GM19452 (cell line): ENCODE measurements at regions not wholly inside any gene's neighbourhood (a gene's known extent, or its start where the extent isn't known, plus 50 kb on each side); places are given as distances from the start of the nearest gene placed in this dataset.

Experiments used
- ATAC-seq: cut with Tn5 transposase; IDR thresholded peaks from one replicate; pipeline ENCODE4 v1.9.1; 2021; ENCODE audit not compliant: unreplicated experiment

GRCh38 chr10:8588135-8588534 lies 533.6 kb downstream of the GATA3 start:
- ATAC-seq: no peak

DNA sequence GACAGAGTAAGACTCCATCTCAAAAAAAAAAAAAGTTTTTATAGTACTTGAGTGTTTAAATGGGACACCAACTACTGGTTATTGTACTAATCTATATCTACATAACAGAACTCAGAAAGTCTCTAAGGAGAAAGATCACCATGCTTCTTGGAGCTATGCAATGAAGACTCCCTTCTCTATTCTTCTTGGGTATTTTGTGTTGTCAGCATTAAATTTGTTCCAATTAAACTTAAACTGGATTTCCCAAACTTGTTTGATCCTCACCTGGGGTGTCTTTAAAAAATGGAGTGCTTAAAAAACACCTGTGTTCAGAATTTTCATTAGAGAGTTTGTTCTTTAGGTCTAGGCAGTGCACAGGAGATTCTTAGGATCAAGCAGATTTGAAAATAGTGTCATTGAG lies 536.0 kb downstream of the GATA3 start:
- ATAC-seq: no peak

DNA sequence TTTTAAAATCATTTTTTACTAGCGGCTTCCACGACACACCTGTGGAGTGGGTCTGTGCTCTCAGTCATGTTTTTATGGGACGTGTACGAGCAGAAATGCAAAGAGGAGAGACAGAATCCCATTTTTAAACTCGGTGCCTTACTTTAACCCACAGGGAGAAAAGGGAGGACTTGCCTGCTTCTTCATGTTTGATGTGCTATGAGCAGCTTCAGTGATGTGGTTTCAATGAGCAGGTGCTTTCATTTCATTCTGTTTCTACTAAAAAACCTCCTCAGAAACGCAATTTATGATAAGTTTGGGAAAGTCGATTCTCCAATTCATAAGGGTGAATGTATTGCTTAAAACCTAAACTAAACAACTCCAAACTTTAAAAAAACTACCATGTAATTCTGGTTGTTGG lies 537.2 kb downstream of the GATA3 start:
- ATAC-seq: no peak

DNA sequence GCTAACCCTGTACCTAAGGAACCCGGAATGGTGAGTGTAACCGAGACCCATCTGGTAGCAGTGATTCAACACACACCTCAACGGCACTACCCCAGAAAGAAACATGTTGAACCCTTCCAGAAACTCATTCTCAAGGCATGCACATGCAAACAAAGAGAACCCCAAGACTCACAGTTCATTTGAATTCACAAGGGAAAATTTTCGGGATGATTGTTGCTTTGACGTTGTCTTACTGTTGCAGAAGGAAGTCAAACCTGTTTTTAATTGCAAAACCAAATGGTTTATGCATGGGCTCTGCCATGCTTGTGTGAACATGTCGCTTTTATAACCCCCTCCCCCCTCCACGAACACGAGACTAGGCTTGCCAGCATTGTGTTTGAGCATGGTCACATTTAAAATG lies 539.7 kb downstream of the GATA3 start:
- ATAC-seq: no peak

GRCh38 chr10:8594711-8595110 lies 540.2 kb downstream of the GATA3 start:
- no peak for ATAC-seq

- no peak for ATAC-seq
Observed at GRCh38 chr10:8595140-8595539, 540.7 kb downstream of the GATA3 start.

- ATAC-seq: no peak
Observed at GRCh38 chr10:8596929-8597472, 542.5 kb downstream of the GATA3 start.

GRCh38 chr10:8600192-8600591 lies 545.7 kb downstream of the GATA3 start:
- ATAC-seq: no peak

- ATAC-seq: no peak
Observed at GRCh38 chr10:8602821-8603220, 548.3 kb downstream of the GATA3 start.

DNA sequence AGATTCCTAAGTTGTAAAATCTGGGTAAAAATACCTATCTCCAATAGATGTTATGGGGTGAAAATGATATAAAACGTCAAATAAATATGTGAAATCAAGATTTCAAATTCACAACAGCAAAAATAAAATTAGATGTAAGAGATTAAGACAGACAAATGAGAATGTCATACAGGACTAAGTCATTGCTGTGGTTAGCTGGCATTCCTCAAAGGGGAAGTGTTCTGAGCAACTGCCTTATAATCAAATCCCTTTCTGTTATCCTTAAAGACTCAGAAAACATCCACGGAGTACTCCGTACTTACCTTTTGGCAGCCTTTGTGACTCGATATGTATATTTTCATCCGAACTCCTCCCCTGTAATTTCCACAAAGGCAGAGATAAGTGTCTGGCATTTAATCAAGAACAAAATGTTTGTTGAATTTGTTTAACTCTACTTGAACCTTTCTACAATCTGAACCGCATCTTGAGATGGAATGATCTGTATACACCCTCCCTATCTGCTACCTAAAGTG lies 559.6 kb downstream of the GATA3 start:
- no peak for ATAC-seq

GRCh38 chr10:8615118-8615517 lies 560.6 kb downstream of the GATA3 start:
- ATAC-seq: no peak

DNA sequence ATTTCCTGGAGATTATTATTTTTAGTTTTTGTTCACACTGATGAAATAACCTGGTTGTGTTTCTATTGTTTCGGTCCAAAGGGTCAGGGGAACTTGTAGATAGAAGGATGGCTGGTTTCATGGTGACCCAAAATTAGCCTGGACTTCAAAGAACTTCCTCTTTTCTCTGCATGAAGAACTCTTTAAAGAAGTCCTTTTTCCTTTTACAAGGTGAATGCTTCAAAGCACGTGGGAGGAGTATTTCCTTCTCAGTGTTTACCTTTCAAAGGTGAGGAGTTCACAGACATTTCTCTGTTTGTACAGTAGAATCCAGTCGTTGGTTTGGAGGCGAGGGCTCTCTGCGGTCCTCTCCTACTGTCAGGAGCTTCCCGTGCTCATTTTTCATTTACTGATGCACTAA lies 561.7 kb downstream of the GATA3 start:
- peak; percentile 55 for ATAC-seq

DNA sequence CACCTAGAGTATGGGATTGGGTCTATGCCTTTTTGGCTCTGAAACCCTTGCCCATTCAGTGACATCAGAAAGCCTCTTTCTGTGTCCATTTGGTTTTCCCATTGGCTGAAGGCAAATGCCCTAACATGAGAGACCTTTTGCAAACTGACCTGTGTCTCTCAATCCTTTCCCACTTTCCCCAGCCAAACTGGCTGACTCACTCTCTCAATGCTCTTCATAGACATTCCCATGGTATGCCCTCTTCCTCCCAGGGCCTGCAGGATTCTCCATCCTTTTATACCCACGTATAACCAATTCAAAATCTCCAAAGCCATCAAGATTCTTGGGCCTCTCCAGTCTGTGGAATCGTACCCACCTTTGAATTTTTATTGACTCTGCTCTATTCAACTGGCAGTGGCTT lies 563.3 kb downstream of the GATA3 start:
- no peak for ATAC-seq

GRCh38 chr10:8618834-8619233 lies 564.3 kb downstream of the GATA3 start:
- no peak for ATAC-seq

DNA sequence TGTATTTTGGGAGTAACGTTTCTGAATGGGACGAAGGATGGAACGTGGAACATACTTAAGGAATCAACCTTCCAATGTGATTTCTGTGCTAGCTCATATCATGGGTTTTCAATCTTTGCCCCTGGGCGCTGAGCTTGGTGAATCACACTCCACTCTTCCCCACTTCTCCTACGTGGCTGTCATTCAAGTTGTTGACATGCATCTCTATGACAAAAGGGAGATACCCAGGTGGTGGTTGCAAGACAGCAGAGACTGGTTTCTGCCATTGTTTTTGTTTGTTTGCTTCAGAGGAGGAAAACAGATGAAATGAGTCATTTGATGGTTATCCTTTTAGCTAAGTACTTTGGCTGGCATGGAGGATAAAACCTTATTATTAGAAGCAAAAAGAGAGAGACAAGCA lies 573.9 kb downstream of the GATA3 start:
- ATAC-seq: no peak

- no peak for ATAC-seq
Observed at GRCh38 chr10:8633909-8634308, 579.4 kb downstream of the GATA3 start.

DNA sequence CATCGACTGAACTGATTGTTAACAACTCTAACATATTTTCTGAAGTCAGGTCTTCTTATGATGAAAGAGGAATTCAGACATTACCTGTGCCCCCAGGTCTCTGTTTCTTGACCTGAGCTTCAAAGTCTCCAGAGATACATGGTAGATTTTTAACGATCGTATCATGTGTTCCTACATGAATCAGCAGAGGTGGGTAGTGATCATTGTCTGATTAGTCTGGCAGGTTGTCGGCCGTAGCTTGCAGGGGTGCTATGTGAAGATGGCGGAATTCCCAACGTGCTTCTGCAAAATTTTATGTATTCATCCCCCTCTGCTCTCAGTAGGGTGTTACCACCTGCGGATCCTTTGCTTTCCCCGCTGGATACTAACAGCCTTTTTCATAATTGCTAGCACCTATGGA lies 581.9 kb downstream of the GATA3 start:
- no peak for ATAC-seq

DNA sequence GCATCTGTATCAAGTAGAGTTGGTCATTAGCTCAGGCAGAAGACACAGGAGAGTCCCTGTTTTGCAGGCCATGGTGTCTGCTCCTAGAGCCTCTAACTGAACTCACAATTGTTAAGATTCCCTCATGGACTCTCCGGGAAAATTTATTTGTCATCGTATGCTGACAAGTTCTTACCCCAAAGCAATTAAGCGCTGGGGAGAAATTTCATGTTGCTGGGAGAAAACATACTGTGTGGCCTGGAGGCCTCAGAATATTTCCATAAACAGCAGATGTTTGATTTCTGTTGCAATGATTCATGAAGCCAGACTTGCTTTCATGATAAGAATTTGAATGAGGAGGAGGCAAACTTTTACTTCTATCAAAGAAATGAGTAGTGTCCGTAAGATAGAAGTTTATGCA lies 583.2 kb downstream of the GATA3 start:
- no peak for ATAC-seq

DNA sequence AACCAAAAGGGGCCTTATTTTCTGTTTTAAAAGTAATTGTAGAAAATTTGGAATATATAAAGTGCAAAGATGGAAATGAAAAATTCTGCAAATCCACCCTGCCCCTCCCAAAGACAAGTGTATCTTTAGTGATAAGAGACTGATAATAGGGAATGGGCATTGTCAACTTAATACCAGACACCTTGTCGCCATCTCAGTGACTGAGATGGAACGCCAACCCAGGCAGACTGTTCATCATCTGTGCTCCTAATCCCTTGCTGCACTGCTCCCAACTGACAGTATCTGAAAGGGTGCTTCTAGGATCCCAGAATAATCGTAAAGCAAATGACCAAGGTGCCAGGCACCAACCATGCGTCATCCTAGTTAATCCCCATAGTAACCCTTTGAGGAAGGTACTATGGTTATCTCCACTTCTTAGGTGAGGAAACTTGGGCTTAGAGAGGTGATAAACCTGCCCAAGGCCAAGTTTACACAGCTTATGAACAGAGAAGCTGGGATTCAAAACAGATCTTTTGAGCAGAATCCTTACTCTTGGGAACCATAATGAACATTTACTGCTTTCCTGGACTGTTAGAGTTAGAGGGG lies 583.7 kb downstream of the GATA3 start:
- ATAC-seq: no peak

- no peak for ATAC-seq
Observed at GRCh38 chr10:8639486-8640185, 585.1 kb downstream of the GATA3 start.

GRCh38 chr10:8640301-8640700 lies 585.8 kb downstream of the GATA3 start:
- no peak for ATAC-seq

DNA sequence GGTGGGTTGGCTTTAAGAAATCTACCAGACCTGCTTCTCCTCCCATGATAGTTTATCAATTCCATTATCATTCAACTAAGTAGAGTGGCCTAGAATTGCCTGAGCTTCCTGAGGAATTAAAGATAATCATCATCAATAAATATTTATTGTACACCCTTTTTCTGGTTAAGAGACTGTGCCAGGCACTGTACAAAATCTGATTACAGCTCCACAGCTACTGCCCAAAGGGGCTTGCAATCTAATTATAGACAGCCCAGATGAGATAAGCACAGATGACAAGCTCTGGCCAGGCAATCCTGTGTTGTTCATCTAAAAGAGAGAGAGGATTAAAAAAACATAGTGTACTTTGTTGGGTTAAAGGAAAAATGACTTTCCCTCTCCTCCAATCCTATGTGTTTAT lies 586.4 kb downstream of the GATA3 start:
- ATAC-seq: no peak

GRCh38 chr10:8656261-8656660 lies 601.8 kb downstream of the GATA3 start:
- ATAC-seq: no peak
